ENCODE measurements at regions not wholly inside any gene's neighbourhood (a gene's known extent, or its start where the extent isn't known, plus 50 kb on each side); places are given as distances from the start of the nearest gene placed in this dataset.
"Not testable (repeated sequence)": the region's sequence is repeated elsewhere in the genome, so short reads cannot be mapped to it uniquely, and the experiment has no call there.

GRCh38 chr11:121927789-121928188 is 188.2 kb downstream of the BLID start:
- intact Hi-C loops (cut with micrococcal nuclease), result no loop called here
- Mint-ChIP-seq H3K4me3 (no peak overlapping the region), H3K27me3 (peaks cover 7% of the 10 kb centered on the region), H3K36me3 (ENCODE audit: low read depth) (no peaks in the 10 kb centered on the region), H3K4me1 (no peaks in the 10 kb centered on the region), H3K9me3 (no peaks in the 10 kb centered on the region), H3K27ac (no peak overlapping the region)
- no peak for DNase-seq

DNA sequence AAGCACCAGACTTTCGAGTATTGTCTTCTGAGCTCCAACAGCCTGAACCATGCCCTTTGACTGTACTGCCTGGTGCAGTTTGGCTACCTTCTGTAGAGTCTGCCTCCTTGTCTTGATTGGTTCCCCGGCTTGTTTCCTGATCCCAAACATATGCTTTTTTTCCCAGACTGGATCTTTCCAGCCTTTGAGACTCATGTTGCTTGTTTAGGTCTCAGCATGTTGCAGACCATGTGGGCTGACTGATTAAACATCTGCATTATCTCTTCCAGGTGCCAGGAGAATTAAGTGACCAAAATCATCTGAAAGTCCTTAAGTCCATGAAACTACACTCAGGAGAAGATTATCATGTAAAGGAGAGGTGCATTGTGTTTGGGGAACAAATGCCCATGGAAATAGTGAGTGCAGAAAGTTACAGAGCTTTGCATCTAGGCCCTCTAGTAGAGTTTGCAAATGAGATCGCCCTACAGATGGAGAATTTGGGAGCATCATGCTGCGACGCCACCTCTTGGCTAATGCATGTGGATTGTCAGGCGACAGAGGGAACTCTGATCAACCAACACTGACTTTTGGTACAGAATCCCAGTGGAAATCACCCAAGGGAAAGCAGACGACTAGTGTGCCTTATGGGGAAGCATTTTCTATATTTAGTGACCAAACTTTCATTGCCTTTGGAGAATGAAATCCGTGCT is 188.8 kb downstream of the BLID start:
- peaks cover 6% of the 10 kb centered on the region for H3K27me3 Mint-ChIP-seq

GRCh38 chr11:121924191-121924590 is 191.8 kb downstream of the BLID start:
- no peak for DNase-seq
- H3K9me3 Mint-ChIP-seq, result no peaks in the 10 kb centered on the region
- no peaks in the 10 kb centered on the region for H3K27me3 Mint-ChIP-seq
- no peaks in the 10 kb centered on the region for H3K4me1 Mint-ChIP-seq
- no peaks in the 10 kb centered on the region for H3K36me3 Mint-ChIP-seq (ENCODE audit: low read depth)
- intact Hi-C loops (cut with micrococcal nuclease), result no loop called here
- H3K4me3 Mint-ChIP-seq, result no peak overlapping the region
- no peak overlapping the region for H3K27ac Mint-ChIP-seq

More for the DNA sequence above, 188.8 kb downstream of the BLID start:
- Mint-ChIP-seq H3K4me1 (no peaks in the 10 kb centered on the region), H3K9me3 (no peaks in the 10 kb centered on the region), H3K27ac (no peak overlapping the region), H3K4me3 (no peak overlapping the region), H3K36me3 (ENCODE audit: low read depth) (no peaks in the 10 kb centered on the region)
- DNase-seq, result no peak
- intact Hi-C loops (cut with micrococcal nuclease), result no loop called here

- intact Hi-C loops (cut with micrococcal nuclease), result no loop called here
- H3K27me3 Mint-ChIP-seq, result no peaks in the 10 kb centered on the region
- H3K36me3 Mint-ChIP-seq (ENCODE audit: low read depth), result no peaks in the 10 kb centered on the region
- H3K9me3 Mint-ChIP-seq, result no peaks in the 10 kb centered on the region
- H3K27ac Mint-ChIP-seq, result no peak overlapping the region
- H3K4me3 Mint-ChIP-seq, result no peak overlapping the region
- H3K4me1 Mint-ChIP-seq, result no peaks in the 10 kb centered on the region
- DNase-seq, result no peak
Observed at GRCh38 chr11:121917482-121917881, 198.5 kb downstream of the BLID start.

DNA sequence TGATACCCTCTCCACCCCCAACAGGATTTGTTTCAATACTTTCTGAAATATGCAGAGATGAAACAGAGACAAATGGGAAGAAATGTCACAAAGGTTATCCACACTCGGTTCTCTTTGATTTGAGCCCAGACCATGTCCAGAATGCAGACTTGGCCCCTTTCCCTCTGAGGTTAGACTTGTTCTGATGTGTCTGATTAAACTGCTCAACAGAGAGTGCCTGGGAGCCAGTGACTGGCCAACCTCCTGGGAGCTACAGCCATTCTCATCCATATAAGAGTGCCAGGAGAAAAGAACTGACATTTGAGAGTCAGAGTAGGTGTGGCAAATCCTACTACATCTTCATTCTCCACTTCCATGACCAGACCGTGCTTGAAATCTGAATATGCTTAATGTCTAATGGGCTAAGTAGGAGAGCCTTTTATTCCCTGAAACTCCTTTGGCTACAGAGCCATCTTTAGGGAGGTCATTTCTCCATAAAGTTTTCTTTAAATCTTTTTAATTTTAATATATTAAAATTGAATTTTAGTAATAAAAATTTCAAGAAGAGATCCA is 201.4 kb downstream of the BLID start:
- Mint-ChIP-seq H3K9me3 (no peaks in the 10 kb centered on the region), H3K4me1 (no peaks in the 10 kb centered on the region), H3K4me3 (no peak overlapping the region), H3K27me3 (no peaks in the 10 kb centered on the region), H3K27ac (no peak overlapping the region), H3K36me3 (ENCODE audit: low read depth) (no peaks in the 10 kb centered on the region)
- DNase-seq, result no peak
- intact Hi-C loops (cut with micrococcal nuclease), result no loop called here

DNA sequence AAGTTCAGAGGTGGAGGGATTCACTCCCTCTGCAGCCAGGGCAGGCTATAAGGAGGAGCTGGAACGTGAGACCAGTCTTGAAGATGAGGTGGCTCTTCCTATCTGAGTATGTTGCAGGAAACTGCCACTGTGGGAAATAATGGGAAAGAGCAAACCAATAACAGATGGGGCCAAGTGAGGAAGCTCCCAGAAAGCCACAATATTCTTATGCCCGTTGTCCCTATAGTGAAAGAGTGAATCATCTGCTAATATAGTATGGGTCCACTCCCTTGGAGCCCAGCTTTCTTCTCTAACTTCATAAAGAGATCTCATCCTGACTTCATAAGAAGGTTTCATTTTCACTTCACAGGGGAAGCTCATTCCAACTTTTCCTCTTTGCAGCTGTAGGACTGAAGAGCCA is 206.4 kb downstream of the BLID start:
- H3K27ac Mint-ChIP-seq, result no peak overlapping the region
- DNase-seq, result no peak
- intact Hi-C loops (cut with micrococcal nuclease), result no loop called here
- no peak overlapping the region for H3K4me3 Mint-ChIP-seq
- H3K4me1 Mint-ChIP-seq, result no peaks in the 10 kb centered on the region
- H3K27me3 Mint-ChIP-seq, result no peaks in the 10 kb centered on the region
- H3K36me3 Mint-ChIP-seq (ENCODE audit: low read depth), result no peaks in the 10 kb centered on the region
- H3K9me3 Mint-ChIP-seq, result no peaks in the 10 kb centered on the region

DNA sequence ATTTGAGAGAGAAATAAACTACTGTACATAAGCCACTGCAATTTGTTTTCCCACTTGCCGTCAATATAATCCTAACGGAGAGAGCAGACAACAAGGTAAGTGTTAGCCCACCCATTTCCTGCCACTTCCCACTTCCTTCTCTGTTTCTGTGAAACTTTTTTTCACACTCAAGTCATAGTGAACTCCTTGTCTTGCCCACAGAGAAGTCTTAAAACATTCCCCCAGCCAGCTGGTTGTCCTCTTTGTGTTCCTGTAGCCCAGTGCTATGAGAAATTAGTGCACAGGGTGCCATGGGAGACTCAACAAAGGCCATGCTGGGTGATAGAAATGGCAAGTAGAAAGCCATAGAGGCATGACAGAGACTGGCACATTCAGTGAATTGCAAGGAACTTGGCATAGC is 208.6 kb downstream of the BLID start:
- intact Hi-C loops (cut with micrococcal nuclease), result no loop called here
- H3K9me3 Mint-ChIP-seq, result no peaks in the 10 kb centered on the region
- no peak for DNase-seq
- H3K27me3 Mint-ChIP-seq, result no peaks in the 10 kb centered on the region
- no peaks in the 10 kb centered on the region for H3K36me3 Mint-ChIP-seq (ENCODE audit: low read depth)
- no peaks in the 10 kb centered on the region for H3K4me1 Mint-ChIP-seq
- H3K27ac Mint-ChIP-seq, result no peak overlapping the region
- no peak overlapping the region for H3K4me3 Mint-ChIP-seq

GRCh38 chr11:121904148-121904547 is 211.9 kb downstream of the BLID start:
- Mint-ChIP-seq H3K9me3 (no peaks in the 10 kb centered on the region), H3K4me3 (no peak overlapping the region), H3K4me1 (no peaks in the 10 kb centered on the region), H3K36me3 (ENCODE audit: low read depth) (no peaks in the 10 kb centered on the region), H3K27me3 (no peaks in the 10 kb centered on the region), H3K27ac (no peak overlapping the region)
- no peak for DNase-seq
- intact Hi-C loops (cut with micrococcal nuclease), result no loop called here

- Mint-ChIP-seq H3K27ac (no peak overlapping the region), H3K9me3 (no peaks in the 10 kb centered on the region), H3K4me3 (no peak overlapping the region), H3K36me3 (ENCODE audit: low read depth) (no peaks in the 10 kb centered on the region), H3K4me1 (no peaks in the 10 kb centered on the region), H3K27me3 (no peaks in the 10 kb centered on the region)
- no peak for DNase-seq
- intact Hi-C loops (cut with micrococcal nuclease), result no loop called here
Observed at GRCh38 chr11:121901886-121902285, 214.1 kb downstream of the BLID start.

GRCh38 chr11:121901417-121901816 is 214.6 kb downstream of the BLID start:
- H3K36me3 Mint-ChIP-seq (ENCODE audit: low read depth); H3K4me1 Mint-ChIP-seq; H3K27ac Mint-ChIP-seq; DNase-seq; H3K4me3 Mint-ChIP-seq; intact Hi-C loops (cut with micrococcal nuclease); H3K27me3 Mint-ChIP-seq; H3K9me3 Mint-ChIP-seq: not testable (repeated sequence)

- intact Hi-C loops (cut with micrococcal nuclease), result no loop called here
- no peak for DNase-seq
- no peak overlapping the region for H3K4me3 Mint-ChIP-seq
- no peaks in the 10 kb centered on the region for H3K36me3 Mint-ChIP-seq (ENCODE audit: low read depth)
- H3K27ac Mint-ChIP-seq, result no peak overlapping the region
- H3K9me3 Mint-ChIP-seq, result no peaks in the 10 kb centered on the region
- no peaks in the 10 kb centered on the region for H3K4me1 Mint-ChIP-seq
- H3K27me3 Mint-ChIP-seq, result no peaks in the 10 kb centered on the region
Observed at GRCh38 chr11:121899520-121899919, 216.5 kb downstream of the BLID start.

DNA sequence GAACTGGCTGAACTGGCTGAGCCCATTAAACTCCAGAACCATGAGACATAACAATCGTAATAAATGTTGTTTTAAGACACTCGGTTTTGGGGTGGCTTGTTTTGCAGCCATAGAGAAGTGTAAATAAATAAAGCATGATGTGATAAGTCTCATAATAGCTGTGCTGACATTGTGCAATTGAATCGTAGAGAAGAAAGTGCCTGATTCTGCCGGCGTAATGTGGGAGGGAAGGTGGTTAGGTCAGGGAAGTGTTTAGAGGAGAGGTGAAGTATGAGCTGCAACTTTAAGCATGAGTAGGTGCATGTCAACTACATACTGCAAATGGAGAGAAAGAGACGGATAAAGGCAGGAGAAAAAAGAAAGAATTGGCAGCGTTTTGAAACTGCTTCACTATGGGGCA is 217.1 kb downstream of the BLID start:
- Mint-ChIP-seq H3K4me1 (no peaks in the 10 kb centered on the region), H3K27ac (no peak overlapping the region), H3K27me3 (no peaks in the 10 kb centered on the region), H3K36me3 (ENCODE audit: low read depth) (no peaks in the 10 kb centered on the region), H3K9me3 (no peaks in the 10 kb centered on the region), H3K4me3 (no peak overlapping the region)
- DNase-seq, result no peak
- intact Hi-C loops (cut with micrococcal nuclease), result no loop called here

GRCh38 chr11:121895919-121896318 is 220.1 kb downstream of the BLID start:
- H3K9me3 Mint-ChIP-seq, result no peaks in the 10 kb centered on the region
- no peaks in the 10 kb centered on the region for H3K36me3 Mint-ChIP-seq (ENCODE audit: low read depth)
- H3K27me3 Mint-ChIP-seq, result no peaks in the 10 kb centered on the region
- no peak overlapping the region for H3K4me3 Mint-ChIP-seq
- H3K27ac Mint-ChIP-seq, result no peak overlapping the region
- no peak for DNase-seq
- H3K4me1 Mint-ChIP-seq, result no peaks in the 10 kb centered on the region
- intact Hi-C loops (cut with micrococcal nuclease), result no loop called here

GRCh38 chr11:121894581-121894980 is 221.4 kb downstream of the BLID start:
- H3K9me3 Mint-ChIP-seq, result no peaks in the 10 kb centered on the region
- DNase-seq, result no peak
- H3K4me3 Mint-ChIP-seq, result no peak overlapping the region
- H3K27me3 Mint-ChIP-seq, result no peaks in the 10 kb centered on the region
- no peaks in the 10 kb centered on the region for H3K36me3 Mint-ChIP-seq (ENCODE audit: low read depth)
- H3K27ac Mint-ChIP-seq, result no peak overlapping the region
- H3K4me1 Mint-ChIP-seq, result no peaks in the 10 kb centered on the region
- intact Hi-C loops (cut with micrococcal nuclease), result no loop called here

DNA sequence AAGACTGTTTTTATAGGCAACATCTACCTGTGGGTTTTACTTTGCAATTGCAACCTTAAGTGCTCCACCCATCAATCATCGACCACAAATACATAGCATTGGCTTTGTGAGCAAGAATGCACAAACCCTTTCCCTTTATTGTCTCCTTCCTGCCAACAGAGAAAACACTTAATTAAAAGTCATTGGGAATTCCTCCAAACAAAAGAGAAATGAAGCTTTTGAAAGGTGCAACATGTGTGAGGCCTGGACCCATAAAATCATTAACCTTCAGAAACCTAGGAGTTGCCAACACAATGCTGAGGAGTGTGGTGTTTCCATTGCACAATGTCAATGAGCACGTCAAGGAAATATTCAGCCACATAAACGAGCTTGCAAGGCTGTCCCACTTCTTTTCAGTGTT is 223.2 kb downstream of the BLID start:
- no peak overlapping the region for H3K4me3 Mint-ChIP-seq
- intact Hi-C loops (cut with micrococcal nuclease), result no loop called here
- H3K4me1 Mint-ChIP-seq, result no peaks in the 10 kb centered on the region

More for the DNA sequence above, 223.2 kb downstream of the BLID start:
- Mint-ChIP-seq H3K9me3 (no peaks in the 10 kb centered on the region), H3K27ac (no peak overlapping the region), H3K36me3 (ENCODE audit: low read depth) (no peaks in the 10 kb centered on the region), H3K27me3 (no peaks in the 10 kb centered on the region)
- DNase-seq, result no peak
